HCT116 (cell line): ENCODE measurements at regions not wholly inside any gene's neighbourhood (a gene's known extent, or its start where the extent isn't known, plus 50 kb on each side); places are given as distances from the start of the nearest gene placed in this dataset.

Source experiments
- ATAC-seq: fragments of 200-7000 bp; cut with Tn5 transposase; 2 replicates; pipeline ENCODE4 v1.9.1; 2020; ENCODE audit warnings: mild to moderate bottlenecking, moderate library complexity
- BruUV-seq: library from RNA; stranded (reverse); fragments of 400-500 nt; replicated peaks from 2 replicates; lab custom pipeline; 2021; lab: Mats Ljungman, UMichigan
- CTCF ChIA-PET: fragments of 300-600 bp; sonication (Branson Sonifier 250); formaldehyde crosslinking; loops from one replicate; lab custom pipeline; 2021; ENCODE audit warnings: antibody characterized with exemption; lab: Charles Lee
- POLR2A ChIA-PET: fragments of 300-600, 350-600 bp; sonication (Branson Sonifier 250); formaldehyde crosslinking; loops from one replicate; lab custom pipeline; 2021; ENCODE audit warnings: antibody characterized with exemption; lab: Charles Lee
- RAD21 ChIA-PET, 2 experiments: fragments of 300-600 bp; sonication (Branson Sonifier 250); formaldehyde crosslinking; loops; one replicate each; lab custom pipeline; 2023; ENCODE audit warnings: low total read pairs in 2 of 2; ENCODE audit not compliant: uncharacterized antibody in 2 of 2, unreplicated experiment in 2 of 2, low non-redundant PET in 1 of 2; lab: Charles Lee
- DNase-seq: peaks from one replicate; pipeline ENCODE4 v3.0.0-alpha.2; 2010; ENCODE audit warnings: low read depth, low spot score
- H2AFZ ChIP-seq: fragments of 200-600 bp; shearing (Covaris generic), sonication (generic); 2 replicates; pipeline ENCODE4 v1.6.1; 2017; ENCODE audit warnings: low read depth, mixed run types, mixed read lengths, antibody characterized with exemption, low read length; ENCODE audit not compliant: poor library complexity, severe bottlenecking
- H3K27ac ChIP-seq: 2 replicates; pipeline ENCODE4 v1.5.1; 2012; ENCODE audit warnings: low read depth, low read length
- H3K27me3 ChIP-seq: fragments of 200-600 bp; sonication (generic); 2 replicates; pipeline ENCODE4 v1.6.1; 2016; ENCODE audit warnings: mixed run types, low read length, mixed read lengths; ENCODE audit not compliant: insufficient read depth
- H3K36me3 ChIP-seq, 2 experiments: fragments of 200-500 bp in 1 of 2; fragments of 200-600 bp in 1 of 2; sonication (Bioruptor generic) in 1 of 2; sonication (generic) in 1 of 2; 2 replicates each; pipeline versions ENCODE4 v1.5.1 to v1.6.1; 2014 to 2016; ENCODE audit warnings: low read length in 2 of 2, inconsistent platforms in 1 of 2, mixed read lengths in 1 of 2, mixed run types in 1 of 2; ENCODE audit not compliant: insufficient read depth in 2 of 2, control insufficient read depth in 1 of 2
- H3K4me1 ChIP-seq, 2 experiments: fragments of 200-600 bp in 1 of 2; sonication (generic) in 1 of 2; 2 replicates each; pipeline versions ENCODE4 v1.5.1 to v1.6.1; 2012 to 2017; ENCODE audit warnings: low read length in 2 of 2, inconsistent platforms in 1 of 2, mild to moderate bottlenecking in 1 of 2, mixed read lengths in 1 of 2, mixed run types in 1 of 2, moderate library complexity in 1 of 2; ENCODE audit not compliant: insufficient read depth in 2 of 2, control insufficient read depth in 1 of 2
- H3K4me2 ChIP-seq: fragments of 200-600 bp; sonication (generic); 2 replicates; pipeline ENCODE4 v1.6.1; 2017; ENCODE audit warnings: mixed run types, low read length, mixed read lengths
- H3K4me3 ChIP-seq, 2 experiments: fragments of 200-600 bp in 1 of 2; sonication (generic) in 1 of 2; replicated peaks in 1 of 2; 2 replicates each; pipeline ENCODE4 v1.5.1; 2011 to 2016; ENCODE audit warnings: low read length in 2 of 2, control low read depth in 1 of 2, low read depth in 1 of 2, mild to moderate bottlenecking in 1 of 2, mixed read lengths in 1 of 2, mixed run types in 1 of 2
- H3K79me2 ChIP-seq: fragments of 200-600 bp; sonication (generic); 2 replicates; pipeline ENCODE4 v1.6.1; 2017; ENCODE audit warnings: mild to moderate bottlenecking, mixed run types, low read length, moderate library complexity, mixed read lengths; ENCODE audit not compliant: insufficient read depth
- H3K9ac ChIP-seq: fragments of 200-600 bp; sonication (generic); 2 replicates; pipeline ENCODE4 v1.6.1; 2016; ENCODE audit warnings: low read length, mixed read lengths
- H3K9me2 ChIP-seq: fragments of 200-600 bp; sonication (generic), shearing (Covaris generic); 2 replicates; pipeline ENCODE4 v1.6.1; 2017; ENCODE audit warnings: mixed run types, mild to moderate bottlenecking, moderate library complexity; ENCODE audit not compliant: insufficient read depth
- H3K9me3 ChIP-seq, 2 experiments: fragments of 200-500 bp in 1 of 2; fragments of 200-600 bp in 1 of 2; sonication (Bioruptor generic) in 1 of 2; sonication (generic) in 1 of 2; 2 replicates each; pipeline ENCODE4 v1.6.1; 2014 to 2017; ENCODE audit warnings: low read length in 2 of 2, mixed read lengths in 2 of 2, inconsistent platforms in 1 of 2, low read depth in 1 of 2, mild to moderate bottlenecking in 1 of 2, mixed run types in 1 of 2, moderate library complexity in 1 of 2; ENCODE audit not compliant: control insufficient read depth in 1 of 2, insufficient read depth in 1 of 2
- H4K20me1 ChIP-seq: fragments of 200-600 bp; sonication (generic), shearing (Covaris generic); 2 replicates; pipeline ENCODE4 v1.6.1; 2017; ENCODE audit warnings: mixed run types, mild to moderate bottlenecking, moderate library complexity; ENCODE audit not compliant: insufficient read depth
- CBX3 ChIP-seq: IDR thresholded peaks from 2 replicates; pipeline ENCODE4 v1.6.1; 2012; ENCODE audit warnings: low read depth
- CEBPB ChIP-seq: IDR thresholded peaks from 2 replicates; pipeline ENCODE4 v1.6.1; 2012; ENCODE audit warnings: low read depth
- EGR1 ChIP-seq: IDR thresholded peaks from 2 replicates; pipeline ENCODE4 v1.6.1; 2012; ENCODE audit warnings: low read depth
- ELF1 ChIP-seq: IDR thresholded peaks from 2 replicates; pipeline ENCODE4 v1.6.1; 2012; ENCODE audit warnings: low read depth, borderline replicate concordance
- EZH2 ChIP-seq: fragments of 200-600 bp; sonication (generic); IDR thresholded peaks from 2 replicates; pipeline ENCODE4 v1.6.1; 2017; ENCODE audit warnings: antibody characterized with exemption, mixed run types
- FOSL1 ChIP-seq: IDR thresholded peaks from 2 replicates; pipeline ENCODE4 v1.6.1; 2012; ENCODE audit warnings: low read depth
- JUND ChIP-seq: IDR thresholded peaks from 2 replicates; pipeline ENCODE4 v1.6.1; 2012
- POLR2A ChIP-seq: IDR thresholded peaks from 2 replicates; pipeline ENCODE4 v1.7.0; 2011; ENCODE audit warnings: borderline replicate concordance; ENCODE audit not compliant: insufficient read depth, insufficient read length; ENCODE audit errors: extremely low read depth
- POLR2AphosphoS5 ChIP-seq: IDR thresholded peaks from 2 replicates; pipeline ENCODE4 v1.6.1; 2011; ENCODE audit warnings: mild to moderate bottlenecking, low read depth, low read length, moderate library complexity
- RAD21 ChIP-seq: IDR thresholded peaks from 2 replicates; pipeline ENCODE4 v1.6.1; 2012; ENCODE audit warnings: low read depth, mild to moderate bottlenecking
- SIN3A ChIP-seq: IDR thresholded peaks from 2 replicates; pipeline ENCODE4 v1.6.1; 2012; ENCODE audit warnings: low read depth
- SP1 ChIP-seq: IDR thresholded peaks from 2 replicates; pipeline ENCODE4 v1.6.1; 2012; ENCODE audit warnings: low read depth
- TCF7L2 ChIP-seq: IDR thresholded peaks from 2 replicates; pipeline ENCODE4 v1.7.0; 2011; ENCODE audit warnings: borderline replicate concordance, inconsistent platforms; ENCODE audit not compliant: insufficient read depth, insufficient read length; ENCODE audit errors: extremely low read depth
- YY1 ChIP-seq: IDR thresholded peaks from 2 replicates; pipeline ENCODE4 v1.6.1; 2011; ENCODE audit warnings: low read length, low read depth, moderate library complexity, mild to moderate bottlenecking; ENCODE audit not compliant: insufficient replicate concordance; ENCODE audit errors: extremely low read depth
- ZFX ChIP-seq: fragments of 450-650 bp; IDR thresholded peaks from 2 replicates; pipeline ENCODE4 v1.6.1; 2017
- ZNF274 ChIP-seq: fragments of 200-500 bp; sonication (Bioruptor generic); IDR thresholded peaks from 2 replicates; pipeline ENCODE4 v1.6.1; 2014; ENCODE audit warnings: mild to moderate bottlenecking, low read depth, low read length, inconsistent platforms
- intact Hi-C: fragments of 100-400 bp; cut with micrococcal nuclease; formaldehyde crosslinking; loops from 2 replicates; pipeline ENCODE4 v1.10.0; 2022
- TF ChIP-seq, protein P1 (sequence below): IDR thresholded peaks from 2 replicates; pipeline ENCODE4 v1.6.1; 2012; ENCODE audit warnings: low read depth
- TF ChIP-seq, protein P2 (sequence below): IDR thresholded peaks from 2 replicates; pipeline ENCODE4 v1.6.1; 2012
- TF ChIP-seq, protein P3 (sequence below): IDR thresholded peaks from 2 replicates; pipeline ENCODE4 v1.6.1; 2012
- TF ChIP-seq, protein P4 (sequence below), 3 experiments: fragments of 200-600 bp in 1 of 3; sonication (generic) in 1 of 3; IDR thresholded peaks in 2 of 3; conservative IDR thresholded peaks in 1 of 3; 2 replicates each; pipeline ENCODE4 v1.5.1; 2012 to 2017; ENCODE audit warnings: low read depth in 2 of 3, low read length in 2 of 3, antibody characterized with exemption in 1 of 3, borderline replicate concordance in 1 of 3, control low read depth in 1 of 3, mild to moderate bottlenecking in 1 of 3, mixed read lengths in 1 of 3, mixed run types in 1 of 3, moderate library complexity in 1 of 3; ENCODE audit not compliant: insufficient read depth in 1 of 3

DNA sequence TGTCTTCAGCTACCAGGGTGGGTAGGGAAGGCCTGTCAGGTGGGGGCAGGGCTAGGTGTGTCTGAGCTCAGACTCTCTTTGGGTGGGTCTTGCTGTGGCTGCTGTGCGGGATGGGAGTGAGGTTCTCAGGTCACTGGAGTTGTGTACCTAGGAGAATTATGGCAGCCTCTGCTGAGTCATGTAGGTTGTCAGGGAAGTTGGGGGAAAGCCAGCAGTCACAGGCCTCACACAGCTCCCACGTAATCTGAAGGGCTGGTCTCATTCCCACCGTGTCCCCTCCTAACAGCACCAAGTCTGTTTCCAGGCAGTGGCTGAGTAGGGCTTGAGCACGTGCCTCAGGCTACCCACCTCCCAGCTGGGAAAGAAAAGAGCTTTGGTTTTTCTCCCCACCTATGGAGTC, 67.0 kb downstream of the CHCHD4 start:
- TF ChIP-seq ELF1 = no peak
- TF ChIP-seq POLR2A = no peak
- TF ChIP-seq YY1 = no peak
- TF ChIP-seq EGR1 = no peak
- no peak for TF ChIP-seq ZNF274
- no peak for TF ChIP-seq JUND
- TF ChIP-seq, protein P1, sequence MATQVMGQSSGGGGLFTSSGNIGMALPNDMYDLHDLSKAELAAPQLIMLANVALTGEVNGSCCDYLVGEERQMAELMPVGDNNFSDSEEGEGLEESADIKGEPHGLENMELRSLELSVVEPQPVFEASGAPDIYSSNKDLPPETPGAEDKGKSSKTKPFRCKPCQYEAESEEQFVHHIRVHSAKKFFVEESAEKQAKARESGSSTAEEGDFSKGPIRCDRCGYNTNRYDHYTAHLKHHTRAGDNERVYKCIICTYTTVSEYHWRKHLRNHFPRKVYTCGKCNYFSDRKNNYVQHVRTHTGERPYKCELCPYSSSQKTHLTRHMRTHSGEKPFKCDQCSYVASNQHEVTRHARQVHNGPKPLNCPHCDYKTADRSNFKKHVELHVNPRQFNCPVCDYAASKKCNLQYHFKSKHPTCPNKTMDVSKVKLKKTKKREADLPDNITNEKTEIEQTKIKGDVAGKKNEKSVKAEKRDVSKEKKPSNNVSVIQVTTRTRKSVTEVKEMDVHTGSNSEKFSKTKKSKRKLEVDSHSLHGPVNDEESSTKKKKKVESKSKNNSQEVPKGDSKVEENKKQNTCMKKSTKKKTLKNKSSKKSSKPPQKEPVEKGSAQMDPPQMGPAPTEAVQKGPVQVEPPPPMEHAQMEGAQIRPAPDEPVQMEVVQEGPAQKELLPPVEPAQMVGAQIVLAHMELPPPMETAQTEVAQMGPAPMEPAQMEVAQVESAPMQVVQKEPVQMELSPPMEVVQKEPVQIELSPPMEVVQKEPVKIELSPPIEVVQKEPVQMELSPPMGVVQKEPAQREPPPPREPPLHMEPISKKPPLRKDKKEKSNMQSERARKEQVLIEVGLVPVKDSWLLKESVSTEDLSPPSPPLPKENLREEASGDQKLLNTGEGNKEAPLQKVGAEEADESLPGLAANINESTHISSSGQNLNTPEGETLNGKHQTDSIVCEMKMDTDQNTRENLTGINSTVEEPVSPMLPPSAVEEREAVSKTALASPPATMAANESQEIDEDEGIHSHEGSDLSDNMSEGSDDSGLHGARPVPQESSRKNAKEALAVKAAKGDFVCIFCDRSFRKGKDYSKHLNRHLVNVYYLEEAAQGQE = no peak
- TF ChIP-seq RAD21 = no peak
- TF ChIP-seq EZH2 = no peak
- no peak for TF ChIP-seq CBX3
- TF ChIP-seq, protein P2, sequence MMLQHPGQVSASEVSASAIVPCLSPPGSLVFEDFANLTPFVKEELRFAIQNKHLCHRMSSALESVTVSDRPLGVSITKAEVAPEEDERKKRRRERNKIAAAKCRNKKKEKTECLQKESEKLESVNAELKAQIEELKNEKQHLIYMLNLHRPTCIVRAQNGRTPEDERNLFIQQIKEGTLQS = no peak
- TF ChIP-seq, protein P3, sequence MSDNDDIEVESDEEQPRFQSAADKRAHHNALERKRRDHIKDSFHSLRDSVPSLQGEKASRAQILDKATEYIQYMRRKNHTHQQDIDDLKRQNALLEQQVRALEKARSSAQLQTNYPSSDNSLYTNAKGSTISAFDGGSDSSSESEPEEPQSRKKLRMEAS = no peak
- no peak for TF ChIP-seq SP1
- no peak for TF ChIP-seq CEBPB
- no peak for TF ChIP-seq POLR2AphosphoS5
- TF ChIP-seq, protein P4, sequence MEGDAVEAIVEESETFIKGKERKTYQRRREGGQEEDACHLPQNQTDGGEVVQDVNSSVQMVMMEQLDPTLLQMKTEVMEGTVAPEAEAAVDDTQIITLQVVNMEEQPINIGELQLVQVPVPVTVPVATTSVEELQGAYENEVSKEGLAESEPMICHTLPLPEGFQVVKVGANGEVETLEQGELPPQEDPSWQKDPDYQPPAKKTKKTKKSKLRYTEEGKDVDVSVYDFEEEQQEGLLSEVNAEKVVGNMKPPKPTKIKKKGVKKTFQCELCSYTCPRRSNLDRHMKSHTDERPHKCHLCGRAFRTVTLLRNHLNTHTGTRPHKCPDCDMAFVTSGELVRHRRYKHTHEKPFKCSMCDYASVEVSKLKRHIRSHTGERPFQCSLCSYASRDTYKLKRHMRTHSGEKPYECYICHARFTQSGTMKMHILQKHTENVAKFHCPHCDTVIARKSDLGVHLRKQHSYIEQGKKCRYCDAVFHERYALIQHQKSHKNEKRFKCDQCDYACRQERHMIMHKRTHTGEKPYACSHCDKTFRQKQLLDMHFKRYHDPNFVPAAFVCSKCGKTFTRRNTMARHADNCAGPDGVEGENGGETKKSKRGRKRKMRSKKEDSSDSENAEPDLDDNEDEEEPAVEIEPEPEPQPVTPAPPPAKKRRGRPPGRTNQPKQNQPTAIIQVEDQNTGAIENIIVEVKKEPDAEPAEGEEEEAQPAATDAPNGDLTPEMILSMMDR (IDR thresholded peaks at IDR 0.05 in 2 of 3, conservative IDR thresholded peaks at IDR 0.05 in 1 of 3; ENCODE audit: borderline replicate concordance in 1 of 3, insufficient read depth in 1 of 3, low read depth in 2 of 3, low read length in 2 of 3) = no peak
- TF ChIP-seq TCF7L2 = no peak
- TF ChIP-seq SIN3A = no peak
- no peak for TF ChIP-seq ZFX
- no peak for TF ChIP-seq FOSL1
- Histone ChIP-seq H3K27me3 (no peaks in the 10 kb centered on the region), H3K36me3 (no peaks in the 10 kb centered on the region), H2AFZ (no peak overlapping the region), H3K4me1 (peaks cover 0 to 3% of the 10 kb centered on the region in 2 experiments; a peak in 1 of 4 replicates), H3K9ac (no peak overlapping the region), H4K20me1 (no peaks in the 10 kb centered on the region), H3K27ac (no peak overlapping the region), H3K79me2 (no peaks in the 10 kb centered on the region), H3K9me2 (no peaks in the 10 kb centered on the region), H3K4me3 (no peak overlapping the region), H3K9me3 (no peaks in the 10 kb centered on the region), H3K4me2 (no peak overlapping the region)
- CTCF ChIA-PET = no interaction called here
- DNase-seq (no peak), ATAC-seq (no peak)
- no TSS peak for BruUV-seq
- POLR2A ChIA-PET = no interaction called here
- RAD21 ChIA-PET = no interaction called here
- intact Hi-C loops = no loop called here
